K562 (cell line): ENCODE measurements at regions not wholly inside any gene's neighbourhood (a gene's known extent, or its start where the extent isn't known, plus 50 kb on each side); places are given as distances from the start of the nearest gene placed in this dataset.
A peak's percentile ranks its signal among the peaks of the same experiment; 100 is the strongest.

ENCODE experiments used
- BCLAF1 ChIP-seq, 2 experiments: fragments of 450-650 bp in 1 of 2; IDR thresholded peaks; 2 replicates each; pipeline ENCODE4 v1.6.1; 2011 to 2017; ENCODE audit warnings: low read depth in 2 of 2, antibody characterized with exemption in 1 of 2, borderline replicate concordance in 1 of 2, low read length in 1 of 2, mild to moderate bottlenecking in 1 of 2, mixed read lengths in 1 of 2; ENCODE audit not compliant: control insufficient read depth in 1 of 2
- CREB1 ChIP-seq, 2 experiments: sonication (generic) in 1 of 2; formaldehyde crosslinking in 1 of 2; IDR thresholded peaks; 2 replicates each; pipeline versions ENCODE4 v1.6.1 to v1.8.0; 2012 to 2022; ENCODE audit warnings: inconsistent platforms in 1 of 2, mild to moderate bottlenecking in 1 of 2, missing genetic modification reagents in 1 of 2, moderate library complexity in 1 of 2
- ELF4 ChIP-seq: fragments of 450-650 bp; formaldehyde crosslinking; IDR thresholded peaks from 2 replicates; pipeline ENCODE4 v1.4.0; 2022; ENCODE audit warnings: missing genetic modification characterization
- ERF ChIP-seq: fragments of 450-650 bp; formaldehyde crosslinking; IDR thresholded peaks from 2 replicates; pipeline ENCODE4 v1.4.0; 2020; ENCODE audit warnings: mild to moderate bottlenecking, mixed read lengths
- HMGXB4 ChIP-seq: sonication (generic); formaldehyde crosslinking; IDR thresholded peaks from 2 replicates; pipeline ENCODE4 v1.8.1; 2023; ENCODE audit warnings: mild to moderate bottlenecking, missing genetic modification reagents
- POLR2AphosphoS5 ChIP-seq: IDR thresholded peaks from 2 replicates; pipeline ENCODE4 v1.6.1; 2011; ENCODE audit warnings: mild to moderate bottlenecking, low read depth, low read length, moderate library complexity; ENCODE audit not compliant: control insufficient read depth, insufficient read depth
- POLR2H ChIP-seq: IDR thresholded peaks from 2 replicates; pipeline ENCODE4 v1.6.1; 2016; ENCODE audit warnings: missing genetic modification characterization, low read depth, mild to moderate bottlenecking, control low read depth, missing compliant biosample characterization, moderate library complexity
- TGIF2 ChIP-seq: sonication (generic); formaldehyde crosslinking; IDR thresholded peaks from 2 replicates; pipeline ENCODE4 v1.8.1; 2022; ENCODE audit warnings: mild to moderate bottlenecking, missing genetic modification reagents, moderate library complexity
- ZBTB34 ChIP-seq: fragments of 250-450 bp; sonication (Bioruptor Pico); IDR thresholded peaks from 2 replicates; pipeline ENCODE4 v1.8.0; 2021; ENCODE audit warnings: mild to moderate bottlenecking, moderate library complexity
- TF ChIP-seq, protein P1 (sequence below): fragments of 250-450 bp; sonication (Bioruptor Pico); IDR thresholded peaks from 2 replicates; pipeline ENCODE4 v1.5.0; 2021; ENCODE audit warnings: mild to moderate bottlenecking, borderline replicate concordance
- TF ChIP-seq, protein P2 (sequence below), 2 experiments: fragments of 450-650 bp; IDR thresholded peaks; 2 replicates each; pipeline ENCODE4 v1.6.1; 2018; ENCODE audit warnings: mild to moderate bottlenecking in 2 of 2, low read depth in 1 of 2; ENCODE audit not compliant: partially characterized antibody in 2 of 2

- TF ChIP-seq ZBTB34 (CRISPR knock-in tag): no peak
- TF ChIP-seq HMGXB4 (CRISPR knock-in tag): no peak
- TF ChIP-seq, protein P1, sequence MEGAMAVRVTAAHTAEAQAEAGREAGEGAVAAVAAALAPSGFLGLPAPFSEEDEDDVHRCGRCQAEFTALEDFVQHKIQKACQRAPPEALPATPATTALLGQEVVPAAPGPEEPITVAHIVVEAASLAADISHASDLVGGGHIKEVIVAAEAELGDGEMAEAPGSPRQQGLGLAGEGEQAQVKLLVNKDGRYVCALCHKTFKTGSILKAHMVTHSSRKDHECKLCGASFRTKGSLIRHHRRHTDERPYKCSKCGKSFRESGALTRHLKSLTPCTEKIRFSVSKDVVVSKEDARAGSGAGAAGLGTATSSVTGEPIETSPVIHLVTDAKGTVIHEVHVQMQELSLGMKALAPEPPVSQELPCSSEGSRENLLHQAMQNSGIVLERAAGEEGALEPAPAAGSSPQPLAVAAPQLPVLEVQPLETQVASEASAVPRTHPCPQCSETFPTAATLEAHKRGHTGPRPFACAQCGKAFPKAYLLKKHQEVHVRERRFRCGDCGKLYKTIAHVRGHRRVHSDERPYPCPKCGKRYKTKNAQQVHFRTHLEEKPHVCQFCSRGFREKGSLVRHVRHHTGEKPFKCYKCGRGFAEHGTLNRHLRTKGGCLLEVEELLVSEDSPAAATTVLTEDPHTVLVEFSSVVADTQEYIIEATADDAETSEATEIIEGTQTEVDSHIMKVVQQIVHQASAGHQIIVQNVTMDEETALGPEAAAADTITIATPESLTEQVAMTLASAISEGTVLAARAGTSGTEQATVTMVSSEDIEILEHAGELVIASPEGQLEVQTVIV (CRISPR knock-in tag): 0 out of 2 replicates have a peak, but pooled peaks have one; percentile 68
- TF ChIP-seq, protein P2, sequence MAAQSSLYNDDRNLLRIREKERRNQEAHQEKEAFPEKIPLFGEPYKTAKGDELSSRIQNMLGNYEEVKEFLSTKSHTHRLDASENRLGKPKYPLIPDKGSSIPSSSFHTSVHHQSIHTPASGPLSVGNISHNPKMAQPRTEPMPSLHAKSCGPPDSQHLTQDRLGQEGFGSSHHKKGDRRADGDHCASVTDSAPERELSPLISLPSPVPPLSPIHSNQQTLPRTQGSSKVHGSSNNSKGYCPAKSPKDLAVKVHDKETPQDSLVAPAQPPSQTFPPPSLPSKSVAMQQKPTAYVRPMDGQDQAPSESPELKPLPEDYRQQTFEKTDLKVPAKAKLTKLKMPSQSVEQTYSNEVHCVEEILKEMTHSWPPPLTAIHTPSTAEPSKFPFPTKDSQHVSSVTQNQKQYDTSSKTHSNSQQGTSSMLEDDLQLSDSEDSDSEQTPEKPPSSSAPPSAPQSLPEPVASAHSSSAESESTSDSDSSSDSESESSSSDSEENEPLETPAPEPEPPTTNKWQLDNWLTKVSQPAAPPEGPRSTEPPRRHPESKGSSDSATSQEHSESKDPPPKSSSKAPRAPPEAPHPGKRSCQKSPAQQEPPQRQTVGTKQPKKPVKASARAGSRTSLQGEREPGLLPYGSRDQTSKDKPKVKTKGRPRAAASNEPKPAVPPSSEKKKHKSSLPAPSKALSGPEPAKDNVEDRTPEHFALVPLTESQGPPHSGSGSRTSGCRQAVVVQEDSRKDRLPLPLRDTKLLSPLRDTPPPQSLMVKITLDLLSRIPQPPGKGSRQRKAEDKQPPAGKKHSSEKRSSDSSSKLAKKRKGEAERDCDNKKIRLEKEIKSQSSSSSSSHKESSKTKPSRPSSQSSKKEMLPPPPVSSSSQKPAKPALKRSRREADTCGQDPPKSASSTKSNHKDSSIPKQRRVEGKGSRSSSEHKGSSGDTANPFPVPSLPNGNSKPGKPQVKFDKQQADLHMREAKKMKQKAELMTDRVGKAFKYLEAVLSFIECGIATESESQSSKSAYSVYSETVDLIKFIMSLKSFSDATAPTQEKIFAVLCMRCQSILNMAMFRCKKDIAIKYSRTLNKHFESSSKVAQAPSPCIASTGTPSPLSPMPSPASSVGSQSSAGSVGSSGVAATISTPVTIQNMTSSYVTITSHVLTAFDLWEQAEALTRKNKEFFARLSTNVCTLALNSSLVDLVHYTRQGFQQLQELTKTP (IDR thresholded peaks at IDR 0.05; ENCODE audit: low read depth in 1 of 2, partially characterized antibody in 2 of 2): peak; percentile 31 to 75
- no peak for TF ChIP-seq CREB1 (IDR thresholded peaks at IDR 0.05)
- no peak for TF ChIP-seq CREB1 (CRISPR knock-in tag; IDR thresholded peaks at IDR 0.05)
- TF ChIP-seq TGIF2: peak; percentile 54; the same call in 1 of the 2 replicates
- TF ChIP-seq BCLAF1 (IDR thresholded peaks at IDR 0.05; ENCODE audit: borderline replicate concordance in 1 of 2, control insufficient read depth in 1 of 2, low read depth in 2 of 2, low read length in 1 of 2): peak in 1 of 2 experiments; percentile 46; a peak in 1 of 4 replicates
- 0 out of 2 replicates have a peak, but pooled peaks have one; percentile 37 for TF ChIP-seq ERF (CRISPR knock-in tag)
- TF ChIP-seq ELF4 (CRISPR knock-in tag): no peak
- TF ChIP-seq POLR2H (tag): 0 out of 2 replicates have a peak, but pooled peaks have one; percentile 24
- peak; percentile 51; the same call in 1 of the 2 replicates for TF ChIP-seq POLR2AphosphoS5
Observed at GRCh38 chr6:26202811-26203583, 115.8 kb downstream of the HFE start (continued).
